GM19035 (cell line): ENCODE measurements at regions not wholly inside any gene's neighbourhood (a gene's known extent, or its start where the extent isn't known, plus 50 kb on each side); places are given as distances from the start of the nearest gene placed in this dataset.

Experiments
- ATAC-seq: cut with Tn5 transposase; IDR thresholded peaks from one replicate; pipeline ENCODE4 v1.9.1; 2021; ENCODE audit not compliant: unreplicated experiment

GRCh38 chr11:91960770-91961169, 263.8 kb upstream of the FAT3 start:
- no peak for ATAC-seq

- ATAC-seq, result no peak
Measured at GRCh38 chr11:91959411-91959810, 265.2 kb upstream of the FAT3 start.

GRCh38 chr11:91956711-91957110, 267.9 kb upstream of the FAT3 start:
- no peak for ATAC-seq

- ATAC-seq, result no peak
Measured at GRCh38 chr11:91955206-91955605, 269.4 kb upstream of the FAT3 start.

- ATAC-seq, result no peak
Measured at GRCh38 chr11:91952056-91952455, 272.6 kb upstream of the FAT3 start.

- ATAC-seq, result no peak
Measured at GRCh38 chr11:91947215-91947820, 277.3 kb upstream of the FAT3 start.

- ATAC-seq, result no peak
Measured at GRCh38 chr11:91946397-91946951, 278.1 kb upstream of the FAT3 start.

GRCh38 chr11:91935120-91935519, 289.5 kb upstream of the FAT3 start:
- no peak for ATAC-seq

GRCh38 chr11:91932151-91932821, 292.3 kb upstream of the FAT3 start:
- ATAC-seq, result no peak

- ATAC-seq, result no peak
Measured at GRCh38 chr11:91927448-91927847, 297.2 kb upstream of the FAT3 start.

- no peak for ATAC-seq
Measured at GRCh38 chr11:91926965-91927364, 297.7 kb upstream of the FAT3 start.

GRCh38 chr11:91922846-91923245, 301.8 kb upstream of the FAT3 start:
- no peak for ATAC-seq

- ATAC-seq, result no peak
Measured at GRCh38 chr11:91921974-91922373, 302.6 kb upstream of the FAT3 start.

GRCh38 chr11:91913407-91913806, 311.2 kb upstream of the FAT3 start:
- no peak for ATAC-seq

GRCh38 chr11:91912322-91912721, 312.3 kb upstream of the FAT3 start:
- no peak for ATAC-seq

GRCh38 chr11:91906871-91907624, 317.6 kb upstream of the FAT3 start:
- ATAC-seq, result no peak

GRCh38 chr11:91904792-91905785, 319.5 kb upstream of the FAT3 start:
- no peak for ATAC-seq

- no peak for ATAC-seq
Measured at GRCh38 chr11:91902312-91902711, 322.3 kb upstream of the FAT3 start.

- ATAC-seq, result no peak
Measured at GRCh38 chr11:91880660-91881059, 344.0 kb upstream of the FAT3 start.

- no peak for ATAC-seq
Measured at GRCh38 chr11:91876746-91877145, 347.9 kb upstream of the FAT3 start.

- no peak for ATAC-seq
Measured at GRCh38 chr11:91872243-91872642, 352.4 kb upstream of the FAT3 start.
